Motor neuron (in vitro differentiated cells): ENCODE measurements at regions not wholly inside any gene's neighbourhood (a gene's known extent, or its start where the extent isn't known, plus 50 kb on each side); places are given as distances from the start of the nearest gene placed in this dataset.
A peak's percentile ranks its signal among the peaks of the same experiment; 100 is the strongest.
"Not testable (repeated sequence)": the region's sequence is repeated elsewhere in the genome, so short reads cannot be mapped to it uniquely, and the experiment has no call there.

Experiments
- ATAC-seq, 8 experiments: fragments of 200-7000 bp; cut with Tn5 transposase; replicated peaks in 6 of 8; 2 replicates each; pipeline ENCODE4 v1.8.0; 2021; ENCODE audit warnings: mild to moderate bottlenecking in 8 of 8, moderate library complexity in 8 of 8
- H3K27ac ChIP-seq, 2 donors: fragments of 250-450 bp; sonication (Bioruptor Pico); 2 replicates each; pipeline ENCODE4 v1.9.0; 2021; ENCODE audit warnings: antibody characterized with exemption in 2 of 2, mild to moderate bottlenecking in 2 of 2, moderate library complexity in 1 of 2
- H3K4me1 ChIP-seq, 2 donors: fragments of 250-450 bp; sonication (Bioruptor Pico); replicated peaks in 1 of 2; 2 replicates each; pipeline ENCODE4 v1.6.1; 2021; ENCODE audit warnings: antibody characterized with exemption in 2 of 2, mild to moderate bottlenecking in 2 of 2, moderate library complexity in 1 of 2
- H3K4me3 ChIP-seq, 5 donors: fragments of 250-450 bp; sonication (Bioruptor Pico); 2 replicates each; pipeline ENCODE4 v1.9.0; 2021; ENCODE audit warnings: antibody characterized with exemption in 5 of 5, mild to moderate bottlenecking in 5 of 5, moderate library complexity in 4 of 5
- WGBS, 10 experiments: fragments of 450-650 bp; shearing (Covaris generic); methylation state at CpG; one replicate each; pipeline ENCODE4 v1.0.0; 2022; 5-methylcytosine and 5-hydroxymethylcytosine counted together
- in situ Hi-C, 9 experiments: fragments of 400-800 bp; cut with MboI; loops; one replicate each; pipeline ENCODE4 v1.15.0; 2021; ENCODE audit warnings: low sequenced_read_pairs in 9 of 9, low pct_unique_long_range_greater_than_20kb in 2 of 9; ENCODE audit not compliant: unreplicated experiment in 9 of 9

- Histone ChIP-seq H3K4me1 (no peaks in the 10 kb centered on the region), H3K27ac (no peak overlapping the region), H3K4me3 (no peak overlapping the region)
- in situ Hi-C loops, result no loop called here
- ATAC-seq, result no peak
- 20 to 100% (median 76%) methylated on average over 1 of the region's 4 CpGs; no CpG with 5 or more reads in 6 of the 10 experiments for WGBS, 10 experiments
Observed at GRCh38 chr2:125797192-125797591, 858.8 kb upstream of the GYPC start.

- WGBS, 10 experiments, result 8 to 100% (median 85%) methylated on average over 1 to 5 of the region's 5 CpGs; no CpG with 5 or more reads in 1 of the 10 experiments
- in situ Hi-C loops, result no loop called here
- peaks cover 0 to 3% of the 10 kb centered on the region in 2 donors for H3K4me1 ChIP-seq
- no peak for ATAC-seq
- no peak overlapping the region for H3K4me3 ChIP-seq
- no peak overlapping the region for H3K27ac ChIP-seq
Observed at GRCh38 chr2:125822746-125823145, 833.2 kb upstream of the GYPC start.

GRCh38 chr2:125825781-125826180 lies 830.2 kb upstream of the GYPC start:
- ATAC-seq, in situ Hi-C loops, H3K4me1 ChIP-seq, H3K4me3 ChIP-seq: not testable (repeated sequence)
- WGBS, 10 experiments, result 83% methylated on average over 2 of the region's 9 CpGs; no CpG with 5 or more reads in 9 of the 10 experiments
- H3K27ac ChIP-seq, result peak overlapping the region in 1 of 2 donors; percentile 52

- Histone ChIP-seq H3K27ac (no peak overlapping the region), H3K4me3 (no peak overlapping the region)
- 0 to 17% (median 0%) methylated on average over 1 to 2 of the region's 3 CpGs; no CpG with 5 or more reads in 7 of the 10 experiments for WGBS, 10 experiments
Observed at GRCh38 chr2:125837128-125837527, 818.8 kb upstream of the GYPC start.

GRCh38 chr2:125837611-125838010 lies 818.3 kb upstream of the GYPC start:
- peak in 5 of 8 experiments; percentile 25 to 75 (median 70) for ATAC-seq
- Histone ChIP-seq H3K4me1 (peaks cover 13 to 31% of the 10 kb centered on the region in 2 donors), H3K4me3 (no peak overlapping the region), H3K27ac (no peak overlapping the region)
- WGBS, 10 experiments, result 0 to 57% (median 12%) methylated on average over 1 to 5 of the region's 5 CpGs; no CpG with 5 or more reads in 4 of the 10 experiments
- in situ Hi-C loops, result no loop called here

More at GRCh38 chr2:125837128-125837527, 818.8 kb upstream of the GYPC start:
- peak in 5 of 8 experiments; percentile 66 to 89 (median 79) for ATAC-seq
- peaks cover 13 to 31% of the 10 kb centered on the region in 2 donors for H3K4me1 ChIP-seq
- in situ Hi-C loops, result no loop called here

GRCh38 chr2:125839945-125840344 lies 816.0 kb upstream of the GYPC start:
- no peak overlapping the region for H3K4me3 ChIP-seq
- H3K27ac ChIP-seq, result no peak overlapping the region
- peaks cover 13 to 31% of the 10 kb centered on the region in 2 donors for H3K4me1 ChIP-seq
- peak in 4 of 8 experiments; percentile 11 to 84 (median 44) for ATAC-seq
- in situ Hi-C loops, result no loop called here

- WGBS, 10 experiments, result 0 to 100% (median 25%) methylated on average over 1 of the region's 1 CpG; no CpG with 5 or more reads in 1 of the 10 experiments
- H3K4me1 ChIP-seq, result peaks cover 10 to 27% of the 10 kb centered on the region in 2 donors
- no peak for ATAC-seq
- H3K27ac ChIP-seq, result no peak overlapping the region
- no peak overlapping the region for H3K4me3 ChIP-seq
- in situ Hi-C loops, result no loop called here
Observed at GRCh38 chr2:125842041-125842440, 813.9 kb upstream of the GYPC start.

GRCh38 chr2:125850541-125850940 lies 805.4 kb upstream of the GYPC start:
- peaks cover 4 to 10% of the 10 kb centered on the region in 2 donors for H3K4me1 ChIP-seq
- no peak for ATAC-seq
- in situ Hi-C loops, result no loop called here
- no peak overlapping the region for H3K4me3 ChIP-seq
- no peak overlapping the region for H3K27ac ChIP-seq

- Histone ChIP-seq H3K27ac (no peak overlapping the region), H3K4me3 (no peak overlapping the region), H3K4me1 (peaks cover 8 to 17% of the 10 kb centered on the region in 2 donors)
- in situ Hi-C loops, result no loop called here
- WGBS, 10 experiments, result 0 to 86% (median 17%) methylated on average over 1 of the region's 1 CpG; no CpG with 5 or more reads in 5 of the 10 experiments
- ATAC-seq, result peak in 5 of 8 experiments; percentile 16 to 66 (median 51)
Observed at GRCh38 chr2:125852364-125852763, 803.6 kb upstream of the GYPC start.

- no peak overlapping the region for H3K4me3 ChIP-seq
- peaks cover 13 to 27% of the 10 kb centered on the region in 2 donors for H3K4me1 ChIP-seq
- in situ Hi-C loops, result no loop called here
- WGBS, 10 experiments, result 50 to 100% (median 80%) methylated on average over 1 to 4 of the region's 4 CpGs; no CpG with 5 or more reads in 3 of the 10 experiments
- no peak for ATAC-seq
- no peak overlapping the region for H3K27ac ChIP-seq
Observed at GRCh38 chr2:125853626-125854025, 802.3 kb upstream of the GYPC start.

- H3K4me3 ChIP-seq, result no peak overlapping the region
- peaks cover 15 to 33% of the 10 kb centered on the region in 2 donors for H3K4me1 ChIP-seq
- no peak overlapping the region for H3K27ac ChIP-seq
- no peak for ATAC-seq
- WGBS, 10 experiments, result 0 to 100% (median 70%) methylated on average over 1 to 3 of the region's 3 CpGs
- in situ Hi-C loops, result no loop called here
Observed at GRCh38 chr2:125855204-125855603, 800.8 kb upstream of the GYPC start.

GRCh38 chr2:125857971-125858794 lies 797.8 kb upstream of the GYPC start:
- peak in 5 of 8 experiments; percentile 41 to 77 (median 61) for ATAC-seq
- WGBS, 10 experiments, result 11 to 80% (median 56%) methylated on average over 1 to 8 of the region's 8 CpGs
- in situ Hi-C loops, result no loop called here
- Histone ChIP-seq H3K4me3 (no peak overlapping the region), H3K27ac (peak overlapping the region in 1 of 2 donors; percentile 20), H3K4me1 (peaks cover 10 to 24% of the 10 kb centered on the region in 2 donors)

- ATAC-seq, result no peak
- in situ Hi-C loops, result no loop called here
- H3K4me3 ChIP-seq, result no peak overlapping the region
- peaks cover 10 to 24% of the 10 kb centered on the region in 2 donors for H3K4me1 ChIP-seq
- 0 to 100% (median 49%) methylated on average over 1 of the region's 1 CpG for WGBS, 10 experiments
- no peak overlapping the region for H3K27ac ChIP-seq
Observed at GRCh38 chr2:125861461-125861860, 794.5 kb upstream of the GYPC start.
